ENCODE measurements at regions not wholly inside any gene's neighbourhood (a gene's known extent, or its start where the extent isn't known, plus 50 kb on each side); places are given as distances from the start of the nearest gene placed in this dataset.

GRCh38 chr7:25720427-25720826 lies 431.6 kb upstream of the NFE2L3 start:
- no peak overlapping the region for H3K4me3 ChIP-seq (ENCODE audit: control insufficient read depth, low read depth, low read length)
- peak; percentile 15 for DNase-seq (ENCODE audit: low read depth)
- TF ChIP-seq CTCF (conservative IDR thresholded peaks at IDR 0.05; ENCODE audit: control insufficient read depth, insufficient read depth, low read depth, low read length): peak; percentile 42

- H3K4me3 ChIP-seq (ENCODE audit: control insufficient read depth, low read depth, low read length): no peak overlapping the region
- DNase-seq (ENCODE audit: low read depth): no peak
- TF ChIP-seq CTCF (conservative IDR thresholded peaks at IDR 0.05; ENCODE audit: control insufficient read depth, insufficient read depth, low read depth, low read length): no peak
These were observed 429.1 kb upstream of the NFE2L3 start for GRCh38 chr7:25722856-25723255.

GRCh38 chr7:25725451-25725850 lies 426.5 kb upstream of the NFE2L3 start:
- TF ChIP-seq CTCF (conservative IDR thresholded peaks at IDR 0.05; ENCODE audit: control insufficient read depth, insufficient read depth, low read depth, low read length): no peak
- no peak for DNase-seq (ENCODE audit: low read depth)
- no peak overlapping the region for H3K4me3 ChIP-seq (ENCODE audit: control insufficient read depth, low read depth, low read length)

- no peak for DNase-seq (ENCODE audit: low read depth)
- no peak overlapping the region for H3K4me3 ChIP-seq (ENCODE audit: control insufficient read depth, low read depth, low read length)
- no peak for TF ChIP-seq CTCF (conservative IDR thresholded peaks at IDR 0.05; ENCODE audit: control insufficient read depth, insufficient read depth, low read depth, low read length)
These were observed 425.7 kb upstream of the NFE2L3 start for GRCh38 chr7:25726170-25726780.

GRCh38 chr7:25726781-25727311 lies 425.2 kb upstream of the NFE2L3 start:
- TF ChIP-seq CTCF (conservative IDR thresholded peaks at IDR 0.05; ENCODE audit: control insufficient read depth, insufficient read depth, low read depth, low read length): no peak
- H3K4me3 ChIP-seq (ENCODE audit: control insufficient read depth, low read depth, low read length): no peak overlapping the region
- DNase-seq (ENCODE audit: low read depth): no peak

GRCh38 chr7:25727446-25727845 lies 424.6 kb upstream of the NFE2L3 start:
- no peak for DNase-seq (ENCODE audit: low read depth)
- no peak for TF ChIP-seq CTCF (conservative IDR thresholded peaks at IDR 0.05; ENCODE audit: control insufficient read depth, insufficient read depth, low read depth, low read length)
- H3K4me3 ChIP-seq (ENCODE audit: control insufficient read depth, low read depth, low read length): no peak overlapping the region
